Adipocyte (in vitro differentiated cells): ENCODE measurements at regions not wholly inside any gene's neighbourhood (a gene's known extent, or its start where the extent isn't known, plus 50 kb on each side); places are given as distances from the start of the nearest gene placed in this dataset.
A peak's percentile ranks its signal among the peaks of the same experiment; 100 is the strongest.

Experiments used
- DNase-seq: peaks from one replicate; pipeline ENCODE4 v3.0.0-alpha.2; 2015; ENCODE audit warnings: low read depth
- H3K27me3 ChIP-seq: replicated peaks from 2 replicates; pipeline ENCODE4 v1.7.0; 2013; ENCODE audit warnings: mild to moderate bottlenecking, low read length, moderate library complexity; ENCODE audit not compliant: control insufficient read depth, insufficient read depth
- H3K36me3 ChIP-seq: 2 replicates; pipeline ENCODE4 v1.7.0; 2013; ENCODE audit warnings: low read length, mild to moderate bottlenecking, moderate library complexity; ENCODE audit not compliant: control insufficient read depth, insufficient read depth, severe bottlenecking
- H3K4me1 ChIP-seq: 2 replicates; pipeline ENCODE4 v1.7.0; 2013; ENCODE audit warnings: mild to moderate bottlenecking, low read length, moderate library complexity; ENCODE audit not compliant: control insufficient read depth, insufficient read depth
- H3K4me3 ChIP-seq: 2 replicates; pipeline ENCODE4 v1.7.0; 2013; ENCODE audit warnings: mild to moderate bottlenecking, low read length, moderate library complexity
- H3K9ac ChIP-seq: 2 replicates; pipeline ENCODE4 v1.7.0; 2013; ENCODE audit warnings: mild to moderate bottlenecking, low read length, moderate library complexity
- H3K9me3 ChIP-seq: 2 replicates; pipeline ENCODE4 v1.7.0; 2013; ENCODE audit warnings: mild to moderate bottlenecking, low read length, moderate library complexity; ENCODE audit not compliant: control insufficient read depth

DNA sequence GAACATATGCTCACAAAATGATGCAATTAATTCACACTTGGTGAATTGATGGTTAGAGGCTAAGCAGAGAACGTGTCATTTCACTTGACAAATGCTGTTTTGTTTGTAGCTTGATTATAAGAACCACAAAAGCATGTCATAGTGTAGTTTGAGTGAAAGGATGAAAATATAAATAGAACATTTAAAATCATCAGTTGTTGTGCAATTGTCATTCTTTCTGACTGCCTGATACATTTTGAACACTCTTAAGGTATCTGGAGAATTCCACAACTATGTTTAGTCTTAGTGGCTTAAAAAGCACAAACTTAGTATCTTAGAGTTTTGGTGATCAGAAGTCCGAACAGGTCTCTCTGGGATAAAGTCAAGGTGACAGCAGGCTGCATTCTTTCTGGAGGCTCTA, 129.4 kb downstream of the BASP1 start:
- peaks cover 15% of the 10 kb centered on the region for H3K4me1 ChIP-seq
- H3K27me3 ChIP-seq: no peaks in the 10 kb centered on the region
- no peaks in the 10 kb centered on the region for H3K36me3 ChIP-seq
- no peaks in the 10 kb centered on the region for H3K9me3 ChIP-seq
- no peak overlapping the region for H3K9ac ChIP-seq
- no peak overlapping the region for H3K4me3 ChIP-seq
- peak; percentile 62 for DNase-seq

DNA sequence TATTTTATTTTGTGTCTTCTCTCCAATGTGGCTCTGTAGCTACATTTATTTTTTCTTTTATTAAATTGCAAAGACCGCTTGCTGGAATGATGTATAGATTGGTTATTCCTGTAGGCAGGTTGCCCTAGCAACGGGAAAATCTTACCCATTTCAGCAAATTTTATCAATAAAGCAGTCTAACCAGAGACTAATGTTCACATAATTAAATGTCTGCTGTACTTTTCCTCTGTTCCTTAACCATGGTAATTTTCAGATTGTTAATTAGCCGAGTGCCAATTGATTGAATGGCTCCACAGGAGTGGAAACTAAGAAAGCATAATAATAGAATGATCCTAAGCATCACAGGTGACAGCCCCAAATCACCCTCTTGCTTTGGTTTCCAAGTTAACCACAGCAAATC, 134.8 kb downstream of the BASP1 start:
- H3K27me3 ChIP-seq: no peaks in the 10 kb centered on the region
- peaks cover 7% of the 10 kb centered on the region for H3K4me1 ChIP-seq
- H3K9me3 ChIP-seq: peaks cover 6% of the 10 kb centered on the region
- no peak overlapping the region for H3K4me3 ChIP-seq
- H3K9ac ChIP-seq: no peak overlapping the region
- DNase-seq: no peak
- H3K36me3 ChIP-seq: no peaks in the 10 kb centered on the region

DNA sequence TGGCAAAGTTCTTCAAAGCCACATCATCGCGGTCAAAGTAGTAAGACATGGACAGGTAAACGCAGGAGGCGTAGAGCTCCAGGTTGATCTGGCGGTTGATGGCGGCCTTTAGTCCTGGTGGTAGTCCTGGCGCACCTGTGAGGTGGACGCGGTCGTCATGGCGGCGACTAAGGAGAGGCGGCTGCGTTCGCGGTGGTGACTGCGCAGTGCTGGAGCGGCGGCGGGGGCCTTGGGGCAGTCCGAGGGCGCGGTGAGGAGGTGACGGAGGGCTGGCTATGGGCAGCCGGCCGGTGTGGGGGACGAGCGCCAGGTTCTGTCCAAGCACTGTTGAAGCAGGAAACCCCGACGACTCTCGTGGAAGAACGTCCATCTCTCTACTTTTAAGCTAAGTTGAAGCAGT, 136.8 kb downstream of the BASP1 start:
- Histone ChIP-seq H3K9ac (no peak overlapping the region), H3K4me1 (peaks cover 8% of the 10 kb centered on the region), H3K36me3 (no peaks in the 10 kb centered on the region), H3K9me3 (peaks cover 6% of the 10 kb centered on the region), H3K4me3 (no peak overlapping the region), H3K27me3 (no peaks in the 10 kb centered on the region)
- DNase-seq: no peak

DNA sequence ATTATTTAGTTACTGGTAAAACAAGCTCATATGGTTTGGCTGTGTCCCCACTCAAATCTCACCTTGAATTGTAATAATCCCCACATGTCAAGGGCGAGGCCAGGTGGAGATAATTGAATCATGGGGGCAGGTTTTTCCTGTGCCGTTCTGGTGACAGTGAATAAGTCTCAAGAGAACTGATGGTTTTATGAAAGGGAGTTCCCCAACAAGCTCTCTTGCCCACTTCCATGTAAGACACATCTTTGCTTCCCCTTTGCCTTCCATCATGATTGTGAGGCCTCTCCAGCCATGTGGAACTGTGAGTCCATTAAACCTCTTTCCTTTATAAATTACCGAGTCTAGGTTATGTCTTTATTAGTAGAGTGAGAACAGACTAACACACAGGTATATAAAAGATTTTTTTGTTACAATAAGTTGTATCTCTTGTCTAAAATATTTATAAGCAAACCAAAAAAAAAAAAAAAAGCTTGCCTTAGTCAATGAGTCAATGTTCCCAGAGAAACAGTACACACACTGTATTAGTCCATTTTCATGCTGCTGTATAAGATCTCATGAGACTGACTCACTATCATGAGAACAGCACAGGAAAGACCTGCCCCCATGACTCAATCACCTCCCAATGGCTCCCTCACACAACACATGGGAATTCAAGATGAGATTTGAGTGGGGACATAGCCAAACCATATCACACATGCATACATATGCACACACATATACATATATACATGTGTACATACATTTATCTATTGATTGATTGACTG, 138.3 kb downstream of the BASP1 start:
- H3K4me3 ChIP-seq: peak overlapping the region; percentile 37
- peak; percentile 56 for DNase-seq
- H3K9me3 ChIP-seq: peaks cover 6% of the 10 kb centered on the region
- H3K27me3 ChIP-seq: no peaks in the 10 kb centered on the region
- H3K9ac ChIP-seq: no peak overlapping the region
- peaks cover 20% of the 10 kb centered on the region for H3K4me1 ChIP-seq
- no peaks in the 10 kb centered on the region for H3K36me3 ChIP-seq

DNA sequence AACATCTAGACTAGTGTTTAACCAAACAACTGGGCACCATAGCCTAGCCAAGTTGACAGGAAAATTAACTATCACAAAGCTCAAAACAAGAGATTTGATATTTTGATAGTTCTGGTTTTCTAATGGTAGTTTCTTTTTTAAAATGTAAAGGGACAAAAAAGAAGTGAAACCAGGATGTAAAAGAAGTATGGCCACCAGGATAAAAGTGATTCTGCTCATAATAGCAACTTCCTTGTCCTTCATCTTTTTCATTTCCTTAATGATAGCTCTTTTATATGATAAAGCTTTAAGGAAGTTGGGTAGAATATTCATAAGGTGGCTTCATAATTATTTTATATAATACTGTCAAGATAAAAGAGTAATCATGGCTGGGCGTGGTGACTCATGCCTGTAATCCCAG, 139.1 kb downstream of the BASP1 start:
- Histone ChIP-seq H3K27me3 (no peaks in the 10 kb centered on the region), H3K4me1 (peaks cover 20% of the 10 kb centered on the region)

DNA sequence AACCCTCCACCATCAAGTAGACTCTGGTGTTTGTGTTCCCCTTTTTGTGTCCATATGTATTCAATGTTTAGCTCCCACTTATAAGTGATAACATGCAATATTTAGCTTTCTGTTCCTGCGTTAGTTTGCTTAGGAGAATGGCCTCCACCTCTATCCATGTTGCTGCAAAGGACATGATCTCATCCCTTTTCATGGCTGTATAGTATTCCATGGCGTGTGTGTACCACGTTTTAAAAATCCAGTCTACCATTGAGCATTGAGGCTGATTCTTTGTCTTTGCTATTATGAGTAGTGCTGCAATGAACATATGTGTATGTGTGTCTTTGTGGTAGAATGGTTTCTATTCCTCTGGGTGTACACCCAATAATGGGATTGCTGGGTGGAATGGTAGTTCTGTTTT, 140.1 kb downstream of the BASP1 start:
- H3K9ac ChIP-seq: no peak overlapping the region
- H3K4me3 ChIP-seq: no peak overlapping the region
- no peak for DNase-seq
- H3K36me3 ChIP-seq: no peaks in the 10 kb centered on the region
- no peaks in the 10 kb centered on the region for H3K27me3 ChIP-seq
- H3K9me3 ChIP-seq: peaks cover 6% of the 10 kb centered on the region
- H3K4me1 ChIP-seq: peaks cover 20% of the 10 kb centered on the region

More for the DNA sequence above, 139.1 kb downstream of the BASP1 start:
- H3K9me3 ChIP-seq: peaks cover 6% of the 10 kb centered on the region
- peak overlapping the region; percentile 37 for H3K4me3 ChIP-seq
- no peak overlapping the region for H3K9ac ChIP-seq
- DNase-seq: no peak
- H3K36me3 ChIP-seq: no peaks in the 10 kb centered on the region

DNA sequence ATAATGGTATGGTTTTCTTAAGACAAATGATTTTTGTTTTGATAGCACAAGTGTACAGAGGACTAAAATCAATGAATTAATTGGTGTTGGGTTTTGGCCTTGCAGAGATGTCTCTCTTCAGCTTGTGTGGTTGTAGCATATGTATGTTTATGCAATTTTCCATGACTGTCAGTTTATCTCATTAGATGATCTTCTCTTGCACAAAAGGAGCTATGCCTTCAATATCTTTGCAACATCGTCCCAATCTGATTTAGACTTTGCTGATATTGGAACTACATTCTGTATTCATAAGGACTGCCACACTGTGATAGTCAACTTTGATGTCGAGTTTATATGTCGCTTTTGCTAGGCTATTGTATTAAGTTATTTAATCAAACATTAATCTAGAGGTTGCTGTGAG, 140.0 kb upstream of the TAF11L2 start:
- no peak overlapping the region for H3K9ac ChIP-seq
- no peak for DNase-seq
- H3K36me3 ChIP-seq: no peaks in the 10 kb centered on the region

DNA sequence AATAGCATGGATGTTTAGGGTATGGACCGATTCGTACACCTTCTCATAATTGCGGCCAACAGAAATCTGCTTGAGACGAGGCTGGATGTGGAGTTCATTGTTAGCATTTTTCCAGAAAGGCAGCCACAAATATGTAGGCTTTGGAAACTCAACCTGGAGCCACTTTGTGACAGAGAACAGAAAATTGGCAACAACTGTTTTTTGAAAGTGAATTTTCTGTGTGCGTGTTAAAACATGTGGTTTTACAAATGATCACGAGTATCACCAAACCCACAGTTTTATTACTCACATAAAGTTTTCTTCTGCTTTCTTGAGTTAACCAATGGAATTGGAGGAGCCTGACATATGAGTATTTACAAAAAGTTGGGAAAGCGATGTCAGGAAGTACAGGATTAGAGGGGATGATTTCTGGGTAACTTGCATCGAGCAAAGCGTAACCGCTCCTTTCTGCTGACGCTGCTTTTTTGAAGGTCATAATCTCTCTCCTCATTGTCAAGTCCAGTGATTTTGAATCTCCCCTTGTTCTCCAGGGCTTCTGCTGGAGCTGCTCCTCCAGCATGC, 138.5 kb upstream of the TAF11L2 start:
- H3K4me3 ChIP-seq: peak overlapping the region; percentile 62
- no peaks in the 10 kb centered on the region for H3K27me3 ChIP-seq
- peak; percentile 92 for DNase-seq
- peaks cover 20% of the 10 kb centered on the region for H3K4me1 ChIP-seq
- no peaks in the 10 kb centered on the region for H3K36me3 ChIP-seq
- peak overlapping the region; percentile 79 for H3K9ac ChIP-seq
- peaks cover 6% of the 10 kb centered on the region for H3K9me3 ChIP-seq

More for the DNA sequence above, 140.0 kb upstream of the TAF11L2 start:
- H3K4me3 ChIP-seq: no peak overlapping the region
- peaks cover 6% of the 10 kb centered on the region for H3K9me3 ChIP-seq
- H3K4me1 ChIP-seq: peaks cover 20% of the 10 kb centered on the region
- no peaks in the 10 kb centered on the region for H3K27me3 ChIP-seq

DNA sequence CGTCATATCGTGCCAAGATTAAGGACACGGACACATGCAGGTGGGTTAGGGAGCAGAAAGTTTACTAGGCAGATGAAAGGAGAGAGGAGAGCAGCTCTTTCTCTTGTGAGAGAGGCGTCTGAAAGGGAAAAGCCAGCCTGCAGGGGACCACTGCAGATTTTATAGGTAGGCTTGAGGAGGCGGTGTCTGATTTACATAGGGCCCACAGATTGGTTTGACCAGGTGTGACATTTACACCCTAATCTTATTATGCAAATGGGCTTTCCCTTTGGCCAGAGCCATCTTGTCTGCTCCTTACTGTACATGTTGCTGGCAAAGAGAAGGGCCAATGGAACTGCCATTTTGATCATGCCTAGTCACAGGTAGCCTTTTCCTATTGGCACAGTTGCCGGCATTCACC, 137.2 kb upstream of the TAF11L2 start:
- Histone ChIP-seq H3K36me3 (no peaks in the 10 kb centered on the region), H3K27me3 (no peaks in the 10 kb centered on the region), H3K4me3 (no peak overlapping the region), H3K9ac (no peak overlapping the region), H3K9me3 (peaks cover 6% of the 10 kb centered on the region), H3K4me1 (peaks cover 17% of the 10 kb centered on the region)
- no peak for DNase-seq

DNA sequence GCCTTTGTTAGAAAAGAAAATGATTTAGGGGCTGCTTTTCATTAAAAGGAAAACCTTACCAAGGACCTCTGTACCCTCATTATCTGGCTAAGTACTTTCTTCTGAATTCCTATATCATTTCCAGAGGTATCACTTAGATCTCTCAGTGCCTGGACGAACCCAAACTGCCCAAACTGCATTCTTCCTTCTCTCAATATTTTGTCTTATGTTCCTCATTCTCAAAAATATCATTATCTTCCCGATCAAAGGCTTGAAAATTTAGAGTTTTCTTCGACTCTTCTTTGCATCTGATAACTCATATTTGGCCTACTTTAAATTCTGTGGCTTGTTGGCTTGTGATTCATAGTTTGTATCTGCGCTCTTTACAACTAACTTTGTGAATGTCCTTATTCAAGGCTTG, 136.7 kb upstream of the TAF11L2 start:
- Histone ChIP-seq H3K4me3 (no peak overlapping the region), H3K36me3 (no peaks in the 10 kb centered on the region), H3K9ac (no peak overlapping the region), H3K27me3 (no peaks in the 10 kb centered on the region), H3K9me3 (peaks cover 2% of the 10 kb centered on the region), H3K4me1 (peaks cover 14% of the 10 kb centered on the region)
- DNase-seq: no peak

DNA sequence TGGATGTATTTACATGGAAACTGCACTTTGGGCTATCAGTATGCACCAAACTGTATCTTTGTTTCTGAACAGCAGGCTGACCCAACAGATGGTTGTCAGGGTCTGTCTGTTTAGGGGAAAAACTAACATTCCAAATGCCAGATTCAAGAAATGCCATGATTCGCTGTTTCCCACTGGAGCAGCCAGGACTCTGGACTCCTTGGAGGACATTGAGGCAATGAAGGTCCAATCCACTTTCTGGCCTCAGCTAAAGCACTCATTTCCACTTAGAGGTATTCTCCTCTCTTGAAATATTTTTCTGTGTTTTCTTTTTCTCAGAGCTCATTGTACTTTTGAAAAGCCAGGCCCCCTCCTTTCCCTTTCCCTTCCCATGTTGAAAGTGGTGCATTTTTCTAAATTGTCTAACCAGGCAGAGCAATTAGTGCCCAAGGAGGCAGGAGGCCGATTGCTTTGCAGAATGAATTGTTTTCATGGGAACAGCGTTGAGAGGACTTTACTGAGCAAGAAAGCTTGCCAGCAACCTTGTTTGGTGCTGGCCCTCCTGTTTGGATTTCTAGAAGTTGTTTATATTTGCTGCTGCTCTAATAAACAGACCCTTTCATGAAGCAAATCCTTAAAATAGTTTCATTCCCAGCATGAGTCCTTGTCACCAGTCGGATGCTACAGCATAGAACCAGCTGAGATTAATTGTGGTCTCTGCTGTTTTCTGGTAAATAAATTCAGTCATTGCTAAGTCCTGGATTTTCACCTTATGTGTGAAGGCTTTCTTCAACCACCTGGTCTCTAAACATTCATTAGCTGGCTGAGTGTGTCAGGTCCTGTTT, 132.8 kb upstream of the TAF11L2 start:
- DNase-seq: no peak

More for the DNA sequence above, 132.8 kb upstream of the TAF11L2 start:
- no peaks in the 10 kb centered on the region for H3K9me3 ChIP-seq
- no peaks in the 10 kb centered on the region for H3K27me3 ChIP-seq
- H3K9ac ChIP-seq: no peak overlapping the region
- peaks cover 3% of the 10 kb centered on the region for H3K4me1 ChIP-seq
- H3K4me3 ChIP-seq: no peak overlapping the region
- no peaks in the 10 kb centered on the region for H3K36me3 ChIP-seq
